Epithelial cell of proximal tubule (primary cell): ENCODE measurements at regions not wholly inside any gene's neighbourhood (a gene's known extent, or its start where the extent isn't known, plus 50 kb on each side); places are given as distances from the start of the nearest gene placed in this dataset.

ENCODE experiments used
- DNase-seq: peaks from one replicate; pipeline ENCODE4 v3.0.0-alpha.2; 2011; ENCODE audit warnings: low read depth
- H3K4me3 ChIP-seq: 2 replicates; pipeline ENCODE4 v1.5.1; 2011; ENCODE audit warnings: low read depth, mild to moderate bottlenecking, low read length
- TF ChIP-seq, protein P1 (sequence below): conservative IDR thresholded peaks from 2 replicates; pipeline ENCODE4 v1.5.1; 2012; ENCODE audit warnings: low read depth, mild to moderate bottlenecking, low read length

- no peak for DNase-seq
- TF ChIP-seq, protein P1, sequence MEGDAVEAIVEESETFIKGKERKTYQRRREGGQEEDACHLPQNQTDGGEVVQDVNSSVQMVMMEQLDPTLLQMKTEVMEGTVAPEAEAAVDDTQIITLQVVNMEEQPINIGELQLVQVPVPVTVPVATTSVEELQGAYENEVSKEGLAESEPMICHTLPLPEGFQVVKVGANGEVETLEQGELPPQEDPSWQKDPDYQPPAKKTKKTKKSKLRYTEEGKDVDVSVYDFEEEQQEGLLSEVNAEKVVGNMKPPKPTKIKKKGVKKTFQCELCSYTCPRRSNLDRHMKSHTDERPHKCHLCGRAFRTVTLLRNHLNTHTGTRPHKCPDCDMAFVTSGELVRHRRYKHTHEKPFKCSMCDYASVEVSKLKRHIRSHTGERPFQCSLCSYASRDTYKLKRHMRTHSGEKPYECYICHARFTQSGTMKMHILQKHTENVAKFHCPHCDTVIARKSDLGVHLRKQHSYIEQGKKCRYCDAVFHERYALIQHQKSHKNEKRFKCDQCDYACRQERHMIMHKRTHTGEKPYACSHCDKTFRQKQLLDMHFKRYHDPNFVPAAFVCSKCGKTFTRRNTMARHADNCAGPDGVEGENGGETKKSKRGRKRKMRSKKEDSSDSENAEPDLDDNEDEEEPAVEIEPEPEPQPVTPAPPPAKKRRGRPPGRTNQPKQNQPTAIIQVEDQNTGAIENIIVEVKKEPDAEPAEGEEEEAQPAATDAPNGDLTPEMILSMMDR, result no peak
- no peak overlapping the region for H3K4me3 ChIP-seq
These were observed 352.4 kb downstream of the C16orf95 start for GRCh38 chr16:86964796-86965241.

DNA sequence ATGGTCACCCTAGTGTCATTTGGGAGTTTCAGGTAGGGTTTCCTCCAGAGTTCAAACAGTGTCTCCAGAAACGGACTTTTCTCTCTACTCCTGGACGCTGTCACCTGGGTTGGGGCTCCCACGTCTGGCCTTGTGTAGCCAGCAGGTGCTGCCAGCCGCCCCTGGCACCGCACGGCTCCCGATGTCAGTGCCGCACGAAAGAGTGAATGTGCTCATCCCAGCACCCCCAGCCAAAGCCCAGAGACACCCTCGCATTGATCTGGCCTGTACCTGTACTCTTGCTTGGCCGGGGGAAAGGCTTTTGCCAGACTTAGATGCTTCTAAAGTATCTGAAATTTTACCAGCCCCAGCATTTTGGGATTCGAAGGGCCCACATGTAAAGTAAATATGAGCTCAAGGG, 351.9 kb downstream of the C16orf95 start:
- no peak overlapping the region for H3K4me3 ChIP-seq
- TF ChIP-seq, protein P1, result no peak
- DNase-seq, result no peak

GRCh38 chr16:86965840-86966550, 351.2 kb downstream of the C16orf95 start:
- H3K4me3 ChIP-seq, result no peak overlapping the region
- TF ChIP-seq, protein P1, result no peak

DNA sequence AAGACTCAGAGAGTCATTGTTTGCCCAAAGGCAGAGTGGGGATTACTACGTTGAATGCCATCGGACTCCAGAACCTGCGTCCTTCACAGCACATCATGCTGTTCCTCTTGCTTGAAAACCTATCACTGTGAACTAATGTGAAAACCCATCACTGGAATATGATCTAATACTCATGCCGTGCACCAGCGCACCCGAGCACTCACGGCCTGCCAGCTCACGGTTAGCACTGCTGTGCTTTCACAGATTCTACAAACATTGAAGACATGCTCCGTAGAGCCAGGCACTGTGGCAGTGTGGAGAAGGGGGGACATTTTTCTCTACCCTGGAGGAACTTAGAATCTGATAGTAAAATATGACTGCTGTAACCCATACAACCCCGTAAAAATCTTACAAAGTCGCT, 350.4 kb downstream of the C16orf95 start:
- TF ChIP-seq, protein P1, result no peak
- H3K4me3 ChIP-seq, result no peak overlapping the region
- no peak for DNase-seq

More at GRCh38 chr16:86965840-86966550, 351.2 kb downstream of the C16orf95 start:
- DNase-seq, result no peak

- H3K4me3 ChIP-seq, result no peak overlapping the region
- TF ChIP-seq, protein P1, result no peak
- DNase-seq, result no peak
These were observed 348.3 kb downstream of the C16orf95 start for GRCh38 chr16:86968866-86969265.

GRCh38 chr16:86969716-86970115, 347.5 kb downstream of the C16orf95 start:
- TF ChIP-seq, protein P1, result no peak
- no peak overlapping the region for H3K4me3 ChIP-seq
- DNase-seq, result no peak

- H3K4me3 ChIP-seq, result no peak overlapping the region
- TF ChIP-seq, protein P1, result no peak
- no peak for DNase-seq
These were observed 346.9 kb downstream of the C16orf95 start for GRCh38 chr16:86970279-86970678.
